H9 (cell line): ENCODE measurements at regions not wholly inside any gene's neighbourhood (a gene's known extent, or its start where the extent isn't known, plus 50 kb on each side); places are given as distances from the start of the nearest gene placed in this dataset.

Experiments used
- DNase-seq: peaks from one replicate; pipeline ENCODE4 v3.0.0-alpha.2; 2017
- H2AFZ ChIP-seq: one replicate; pipeline ENCODE4 v1.6.1; 2013; ENCODE audit warnings: mild to moderate bottlenecking, low read length, control low read depth, moderate library complexity
- H2AK5ac ChIP-seq: 2 replicates; pipeline ENCODE4 v1.6.1; 2013; ENCODE audit warnings: low read length, control low read depth, mixed read lengths; ENCODE audit not compliant: insufficient read length
- H2BK120ac ChIP-seq: one replicate; pipeline ENCODE4 v1.6.1; 2013; ENCODE audit warnings: low read depth, mild to moderate bottlenecking, low read length, control low read depth, inconsistent platforms; ENCODE audit not compliant: poor library complexity, severe bottlenecking
- H2BK12ac ChIP-seq: 2 replicates; pipeline ENCODE4 v1.6.1; 2013; ENCODE audit warnings: low read length, control low read depth, mixed read lengths, low read depth; ENCODE audit not compliant: insufficient read length
- H2BK15ac ChIP-seq: 2 replicates; pipeline ENCODE4 v1.6.1; 2013; ENCODE audit warnings: low read depth, low read length, control low read depth
- H2BK20ac ChIP-seq: one replicate; pipeline ENCODE4 v1.6.1; 2013; ENCODE audit warnings: low read depth, mild to moderate bottlenecking, low read length, control low read depth, inconsistent platforms; ENCODE audit not compliant: poor library complexity, severe bottlenecking
- H2BK5ac ChIP-seq: 2 replicates; pipeline ENCODE4 v1.6.1; 2013; ENCODE audit warnings: low read length, control low read depth, mixed read lengths; ENCODE audit not compliant: insufficient read length
- H3K14ac ChIP-seq: 2 replicates; pipeline ENCODE4 v1.6.1; 2013; ENCODE audit warnings: low read length, control low read depth; ENCODE audit not compliant: insufficient read depth
- H3K18ac ChIP-seq: 2 replicates; pipeline ENCODE4 v1.6.1; 2013; ENCODE audit warnings: low read depth, mild to moderate bottlenecking, mixed read lengths, low read length, control low read depth; ENCODE audit not compliant: insufficient read length
- H3K23ac ChIP-seq: 2 replicates; pipeline ENCODE4 v1.6.1; 2013; ENCODE audit warnings: low read length, control low read depth, mixed read lengths, low read depth; ENCODE audit not compliant: insufficient read length
- H3K23me2 ChIP-seq: 2 replicates; pipeline ENCODE4 v1.6.1; 2013; ENCODE audit warnings: low read depth, mild to moderate bottlenecking, mixed read lengths, low read length, control low read depth; ENCODE audit not compliant: insufficient read length, poor library complexity, severe bottlenecking
- H3K27ac ChIP-seq: 2 replicates; pipeline ENCODE4 v1.5.1; 2013; ENCODE audit warnings: low read length, control low read depth, mixed read lengths, low read depth; ENCODE audit not compliant: insufficient read length
- H3K27me3 ChIP-seq: 2 replicates; pipeline ENCODE4 v1.6.1; 2013; ENCODE audit warnings: low read length, control low read depth, inconsistent platforms; ENCODE audit not compliant: insufficient read depth
- H3K4ac ChIP-seq: 2 replicates; pipeline ENCODE4 v1.6.1; 2013; ENCODE audit warnings: low read depth, mild to moderate bottlenecking, control low read depth, inconsistent platforms, low read length, moderate library complexity
- H3K4me1 ChIP-seq: 2 replicates; pipeline ENCODE4 v1.6.1; 2013; ENCODE audit warnings: low read length, control low read depth, inconsistent platforms; ENCODE audit not compliant: insufficient read depth
- H3K4me2 ChIP-seq: 2 replicates; pipeline ENCODE4 v1.6.1; 2013; ENCODE audit warnings: low read length, control low read depth, mixed read lengths; ENCODE audit not compliant: insufficient read length, insufficient read depth
- H3K56ac ChIP-seq: 2 replicates; pipeline ENCODE4 v1.6.1; 2013; ENCODE audit warnings: low read depth, mild to moderate bottlenecking, mixed read lengths, low read length, control low read depth; ENCODE audit not compliant: insufficient read length
- H3K79me1 ChIP-seq: 2 replicates; pipeline ENCODE4 v1.6.1; 2013; ENCODE audit warnings: low read depth, mild to moderate bottlenecking, moderate library complexity, low read length, control low read depth, inconsistent platforms; ENCODE audit not compliant: insufficient read depth, poor library complexity, severe bottlenecking
- H3K79me2 ChIP-seq: 2 replicates; pipeline ENCODE4 v1.6.1; 2013; ENCODE audit warnings: low read length, control low read depth, inconsistent platforms; ENCODE audit not compliant: insufficient read depth
- H3K9ac ChIP-seq: 2 replicates; pipeline ENCODE4 v1.6.1; 2013; ENCODE audit warnings: low read length, control low read depth, mixed read lengths; ENCODE audit not compliant: insufficient read length; ENCODE audit errors: extremely low read depth
- H3K9me3 ChIP-seq: one replicate; pipeline ENCODE4 v1.6.1; 2013; ENCODE audit warnings: low read depth, low read length, inconsistent platforms; ENCODE audit not compliant: control insufficient read depth
- H3T11ph ChIP-seq: one replicate; pipeline ENCODE4 v1.6.1; 2013; ENCODE audit warnings: mild to moderate bottlenecking, low read length, control low read depth, inconsistent platforms
- H4K20me1 ChIP-seq: one replicate; pipeline ENCODE4 v1.6.1; 2013; ENCODE audit not compliant: control insufficient read depth, insufficient read length, insufficient read depth
- H4K5ac ChIP-seq: 2 replicates; pipeline ENCODE4 v1.6.1; 2013; ENCODE audit warnings: low read depth, mild to moderate bottlenecking, mixed read lengths, low read length, control low read depth; ENCODE audit not compliant: insufficient read length
- H4K8ac ChIP-seq: replicated peaks from 2 replicates; pipeline ENCODE4 v1.6.1; 2013; ENCODE audit warnings: low read length, control low read depth, mixed read lengths, low read depth; ENCODE audit not compliant: insufficient read length
- H4K91ac ChIP-seq: 2 replicates; pipeline ENCODE4 v1.6.1; 2013; ENCODE audit warnings: low read depth, mild to moderate bottlenecking, moderate library complexity, mixed read lengths, low read length, control low read depth; ENCODE audit not compliant: insufficient read length
- H3K27ac Mint-ChIP-seq, 3 experiments: 2 replicates in 2 of 3; 3 replicates in 1 of 3; pipeline ENCODE4 v1.8.0; 2020 to 2021; ENCODE audit warnings: mixed read lengths in 3 of 3, mild to moderate bottlenecking in 1 of 3, moderate library complexity in 1 of 3
- H3K27me3 Mint-ChIP-seq: 2 replicates; pipeline ENCODE4 v1.8.0; 2021; ENCODE audit warnings: low read depth, mild to moderate bottlenecking, moderate library complexity, mixed read lengths
- H3K36me3 Mint-ChIP-seq, 3 experiments: 2 replicates in 2 of 3; 3 replicates in 1 of 3; pipeline ENCODE4 v1.8.0; 2020 to 2021; ENCODE audit warnings: low read depth in 3 of 3, mixed read lengths in 3 of 3; ENCODE audit not compliant: insufficient read depth in 1 of 3
- H3K4me1 Mint-ChIP-seq, 2 experiments: 2 replicates each; pipeline ENCODE4 v1.8.0; 2020; ENCODE audit warnings: mixed read lengths in 2 of 2
- H3K4me3 Mint-ChIP-seq, 2 experiments: 2 replicates in 1 of 2; 3 replicates in 1 of 2; pipeline ENCODE4 v1.8.0; 2020 to 2021; ENCODE audit warnings: mild to moderate bottlenecking in 2 of 2, mixed read lengths in 2 of 2, moderate library complexity in 1 of 2
- H3K9me3 Mint-ChIP-seq, 2 experiments: 2 replicates in 1 of 2; 3 replicates in 1 of 2; pipeline ENCODE4 v1.8.0; 2020; ENCODE audit warnings: mild to moderate bottlenecking in 2 of 2, mixed read lengths in 2 of 2, moderate library complexity in 1 of 2
- WGBS: extraction: QIAGEN DNeasy Blood & Tissue Kit; methylation state at CpG from one replicate; pipeline ENCODE4 v1.1.7; 2013; ENCODE audit warnings: missing lambda C conversion rate, low lambda C conversion rate, mixed read lengths; ENCODE audit not compliant: insufficient read length; ENCODE audit errors: extremely low coverage; 5-methylcytosine and 5-hydroxymethylcytosine counted together
- TF ChIP-seq, protein P1 (sequence below): fragments of 200-600 bp; sonication (generic); conservative IDR thresholded peaks from 3 replicates; pipeline ENCODE4 v1.8.0; 2021; ENCODE audit warnings: antibody characterized with exemption, mild to moderate bottlenecking

GRCh38 chr18:66252703-66253102, 351.2 kb downstream of the CDH19 start:
- Histone ChIP-seq H3K18ac (no peak overlapping the region), H3T11ph (no peak overlapping the region), H3K27ac (no peak overlapping the region), H3K4me2 (no peak overlapping the region), H2BK120ac (no peak overlapping the region), H4K5ac (no peak overlapping the region), H4K20me1 (no peaks in the 10 kb centered on the region), H3K9me3 (no peaks in the 10 kb centered on the region), H2AK5ac (no peak overlapping the region), H2AFZ (no peak overlapping the region), H3K9ac (no peak overlapping the region), H3K4me1 (no peaks in the 10 kb centered on the region), H3K79me1 (no peaks in the 10 kb centered on the region), H3K27me3 (no peaks in the 10 kb centered on the region), H4K91ac (no peak overlapping the region), H3K79me2 (no peaks in the 10 kb centered on the region), H3K23ac (no peak overlapping the region), H3K4ac (no peak overlapping the region), H3K56ac (no peak overlapping the region), H2BK20ac (no peak overlapping the region), H3K14ac (no peak overlapping the region), H3K23me2 (no peaks in the 10 kb centered on the region), H4K8ac (no peak overlapping the region), H2BK5ac (no peak overlapping the region), H2BK12ac (no peak overlapping the region), H2BK15ac (no peak overlapping the region)
- Mint-ChIP-seq H3K36me3 (no peaks in the 10 kb centered on the region; a peak in 1 of 7 replicates), H3K4me1 (no peaks in the 10 kb centered on the region), H3K9me3 (no peaks in the 10 kb centered on the region), H3K4me3 (no peak overlapping the region), H3K27ac (0 out of 7 replicates have a peak overlapping the region, but pooled peaks of 1 of the 3 experiments have one; percentile 59), H3K27me3 (no peaks in the 10 kb centered on the region)
- TF ChIP-seq, protein P1, sequence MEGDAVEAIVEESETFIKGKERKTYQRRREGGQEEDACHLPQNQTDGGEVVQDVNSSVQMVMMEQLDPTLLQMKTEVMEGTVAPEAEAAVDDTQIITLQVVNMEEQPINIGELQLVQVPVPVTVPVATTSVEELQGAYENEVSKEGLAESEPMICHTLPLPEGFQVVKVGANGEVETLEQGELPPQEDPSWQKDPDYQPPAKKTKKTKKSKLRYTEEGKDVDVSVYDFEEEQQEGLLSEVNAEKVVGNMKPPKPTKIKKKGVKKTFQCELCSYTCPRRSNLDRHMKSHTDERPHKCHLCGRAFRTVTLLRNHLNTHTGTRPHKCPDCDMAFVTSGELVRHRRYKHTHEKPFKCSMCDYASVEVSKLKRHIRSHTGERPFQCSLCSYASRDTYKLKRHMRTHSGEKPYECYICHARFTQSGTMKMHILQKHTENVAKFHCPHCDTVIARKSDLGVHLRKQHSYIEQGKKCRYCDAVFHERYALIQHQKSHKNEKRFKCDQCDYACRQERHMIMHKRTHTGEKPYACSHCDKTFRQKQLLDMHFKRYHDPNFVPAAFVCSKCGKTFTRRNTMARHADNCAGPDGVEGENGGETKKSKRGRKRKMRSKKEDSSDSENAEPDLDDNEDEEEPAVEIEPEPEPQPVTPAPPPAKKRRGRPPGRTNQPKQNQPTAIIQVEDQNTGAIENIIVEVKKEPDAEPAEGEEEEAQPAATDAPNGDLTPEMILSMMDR: no peak
- DNase-seq: no peak
- no CpG with 5 or more reads among the region's 1 CpG for WGBS
